OCI-LY7 (cell line): ENCODE measurements at regions not wholly inside any gene's neighbourhood (a gene's known extent, or its start where the extent isn't known, plus 50 kb on each side); places are given as distances from the start of the nearest gene placed in this dataset.

ENCODE experiments used
- BruUV-seq: library from RNA; stranded (reverse); fragments of 400-500 nt; replicated peaks from 2 replicates; lab custom pipeline; 2021; lab: Mats Ljungman, UMichigan
- CTCF ChIA-PET: fragments of 300-600 bp; sonication (Branson Sonifier 250); formaldehyde crosslinking; loops from one replicate; lab custom pipeline; 2022; ENCODE audit warnings: antibody characterized with exemption; ENCODE audit not compliant: unreplicated experiment; lab: Charles Lee
- POLR2A ChIA-PET: fragments of 300-600 bp; sonication (Branson Sonifier 250); formaldehyde crosslinking; loops from one replicate; lab custom pipeline; 2022; ENCODE audit warnings: antibody characterized with exemption; lab: Charles Lee
- DNase-seq: peaks from one replicate; pipeline ENCODE4 v3.0.0-alpha.2; 2015; ENCODE audit warnings: low spot score
- H2AFZ ChIP-seq: fragments of 200-600 bp; sonication (generic), shearing (Covaris generic); 2 replicates; pipeline ENCODE4 v1.6.1; 2014; ENCODE audit warnings: mild to moderate bottlenecking, antibody characterized with exemption, low read length, moderate library complexity
- H3K27ac ChIP-seq: fragments of 200-600 bp; sonication (generic); 2 replicates; pipeline ENCODE4 v1.5.1; 2014; ENCODE audit warnings: mixed run types, low read depth, mild to moderate bottlenecking, moderate library complexity, low read length, inconsistent platforms; ENCODE audit not compliant: poor library complexity, severe bottlenecking
- H3K36me3 ChIP-seq: fragments of 200-600 bp; sonication (generic); 2 replicates; pipeline ENCODE4 v1.6.1; 2014; ENCODE audit warnings: mild to moderate bottlenecking, antibody characterized with exemption, low read length, moderate library complexity, mixed read lengths; ENCODE audit not compliant: insufficient read depth
- H3K4me1 ChIP-seq: fragments of 200-600 bp; sonication (generic); 2 replicates; pipeline ENCODE4 v1.5.1; 2014; ENCODE audit warnings: mild to moderate bottlenecking, low read length; ENCODE audit not compliant: insufficient read depth, poor library complexity, severe bottlenecking
- H3K4me2 ChIP-seq: fragments of 200-600 bp; sonication (generic); 2 replicates; pipeline ENCODE4 v1.6.1; 2014; ENCODE audit warnings: mild to moderate bottlenecking, low read length
- H3K4me3 ChIP-seq: fragments of 200-600 bp; sonication (generic); 2 replicates; pipeline ENCODE4 v1.5.1; 2014; ENCODE audit warnings: mild to moderate bottlenecking, low read depth, low read length; ENCODE audit not compliant: poor library complexity, severe bottlenecking
- H3K79me2 ChIP-seq: fragments of 200-600 bp; sonication (generic); 2 replicates; pipeline ENCODE4 v1.6.1; 2016; ENCODE audit warnings: low read depth, mild to moderate bottlenecking, low read length, moderate library complexity, mixed read lengths; ENCODE audit not compliant: insufficient read depth
- H3K9me2 ChIP-seq: fragments of 200-600 bp; sonication (generic); 2 replicates; pipeline ENCODE4 v1.6.1; 2016; ENCODE audit warnings: mild to moderate bottlenecking, low read length, mixed read lengths; ENCODE audit not compliant: insufficient read depth
- H3K9me3 ChIP-seq: fragments of 200-600 bp; sonication (generic); 2 replicates; pipeline ENCODE4 v1.6.1; 2014; ENCODE audit warnings: mild to moderate bottlenecking, mixed run types, low read length, mixed read lengths
- H4K20me1 ChIP-seq: fragments of 200-600 bp; sonication (generic); 2 replicates; pipeline ENCODE4 v1.6.1; 2014; ENCODE audit warnings: mild to moderate bottlenecking, antibody characterized with exemption, low read length, moderate library complexity, mixed read lengths; ENCODE audit not compliant: insufficient read depth
- CTCF ChIP-seq: fragments of 200-600 bp; sonication (generic); conservative IDR thresholded peaks from 2 replicates; pipeline ENCODE4 v1.5.1; 2014; ENCODE audit warnings: mild to moderate bottlenecking, antibody characterized with exemption, low read length, moderate library complexity, mixed read lengths
- EZH2phosphoT487 ChIP-seq: fragments of 200-600 bp; sonication (generic); IDR thresholded peaks from 2 replicates; pipeline ENCODE4 v1.6.1; 2018; ENCODE audit warnings: low read depth, borderline replicate concordance, mild to moderate bottlenecking, mixed run types, antibody characterized with exemption, low read length, moderate library complexity, mixed read lengths
- intact Hi-C: fragments of 100-400 bp; cut with micrococcal nuclease; formaldehyde crosslinking; loops from one replicate; pipeline ENCODE4 v1.10.0; 2022; ENCODE audit not compliant: unreplicated experiment

- Histone ChIP-seq H3K4me1 (no peaks in the 10 kb centered on the region), H3K4me2 (no peak overlapping the region), H3K27ac (no peak overlapping the region), H3K9me3 (no peaks in the 10 kb centered on the region), H3K36me3 (no peaks in the 10 kb centered on the region), H4K20me1 (no peaks in the 10 kb centered on the region), H3K4me3 (no peak overlapping the region), H2AFZ (no peak overlapping the region), H3K79me2 (no peaks in the 10 kb centered on the region), H3K9me2 (no peaks in the 10 kb centered on the region)
- no TSS peak for BruUV-seq
- CTCF ChIA-PET: no interaction called here
- TF ChIP-seq CTCF (no peak), EZH2phosphoT487 (no peak)
- DNase-seq: no peak
- POLR2A ChIA-PET: interaction anchor here (1.6 kb wide), 1 partner anchor 8 kb away, joined by 3 read pairs; no protein-coding TSS in a partner anchor
- intact Hi-C loops: no loop called here
Measured at GRCh38 chr6:67615796-67616195, 1019.3 kb upstream of the ADGRB3 start.

- ChIA-PET POLR2A (interaction anchor here (0.6 to 1.7 kb wide), 5 partner anchors 8 to 290 kb away, joined by 3 to 14 read pairs (median 3); no protein-coding TSS in a partner anchor), CTCF (no interaction called here)
- no TSS peak for BruUV-seq
- TF ChIP-seq CTCF: no peak
- no peak for TF ChIP-seq EZH2phosphoT487
- H3K4me3 ChIP-seq: no peak overlapping the region
- H3K27ac ChIP-seq: no peak overlapping the region
- intact Hi-C loops: no loop called here
- no peaks in the 10 kb centered on the region for H4K20me1 ChIP-seq
- H3K9me3 ChIP-seq: no peaks in the 10 kb centered on the region
- H3K36me3 ChIP-seq: no peaks in the 10 kb centered on the region
- no peak for DNase-seq
- H2AFZ ChIP-seq: peak overlapping the region; percentile 45
- no peaks in the 10 kb centered on the region; the same call in 1 of the 2 replicates for H3K9me2 ChIP-seq
- H3K79me2 ChIP-seq: no peaks in the 10 kb centered on the region
- H3K4me2 ChIP-seq: no peak overlapping the region
- H3K4me1 ChIP-seq: no peaks in the 10 kb centered on the region
Measured at GRCh38 chr6:67608099-67608749, 1026.9 kb upstream of the ADGRB3 start.
